GM21737 (cell line): ENCODE measurements at regions not wholly inside any gene's neighbourhood (a gene's known extent, or its start where the extent isn't known, plus 50 kb on each side); places are given as distances from the start of the nearest gene placed in this dataset.
A peak's percentile ranks its signal among the peaks of the same experiment; 100 is the strongest.
"Not testable (repeated sequence)": the region's sequence is repeated elsewhere in the genome, so short reads cannot be mapped to it uniquely, and the experiment has no call there.

ENCODE experiments used
- ATAC-seq: cut with Tn5 transposase; IDR thresholded peaks from one replicate; pipeline ENCODE4 v1.9.1; 2021; ENCODE audit warnings: mild to moderate bottlenecking, moderate library complexity; ENCODE audit not compliant: unreplicated experiment

- ATAC-seq: no peak
Observed at GRCh38 chr2:201568217-201568820, 75.0 kb downstream of the TMEM237 start.

GRCh38 chr2:201559067-201559710 lies 84.1 kb downstream of the TMEM237 start:
- ATAC-seq: no peak

- ATAC-seq: no peak
Observed at GRCh38 chr2:201558665-201559064, 84.6 kb downstream of the TMEM237 start.

- no peak for ATAC-seq
Observed at GRCh38 chr2:201558232-201558631, 85.1 kb downstream of the TMEM237 start.

GRCh38 chr2:201551901-201552300 lies 91.4 kb downstream of the TMEM237 start:
- ATAC-seq: no peak

- ATAC-seq: no peak
Observed at GRCh38 chr2:201546576-201546975, 95.0 kb downstream of the STRADB start.

GRCh38 chr2:201542291-201542690 lies 90.8 kb downstream of the STRADB start:
- ATAC-seq: no peak

GRCh38 chr2:201539271-201539670 lies 87.7 kb downstream of the STRADB start:
- ATAC-seq: not testable (repeated sequence)

GRCh38 chr2:201538025-201538424 lies 86.5 kb downstream of the STRADB start:
- no peak for ATAC-seq

- no peak for ATAC-seq
Observed at GRCh38 chr2:201536754-201537153, 85.2 kb downstream of the STRADB start.

GRCh38 chr2:201536046-201536445 lies 84.5 kb downstream of the STRADB start:
- ATAC-seq: no peak

- ATAC-seq: peak; percentile 86
Observed at GRCh38 chr2:201532686-201533304, 81.3 kb downstream of the STRADB start.
